IMR-90 (cell line): ENCODE measurements at regions not wholly inside any gene's neighbourhood (a gene's known extent, or its start where the extent isn't known, plus 50 kb on each side); places are given as distances from the start of the nearest gene placed in this dataset.

Experiments used
- ATAC-seq: fragments of 200-7000 bp; cut with Tn5 transposase; 2 replicates; pipeline ENCODE4 v1.9.1; 2020; ENCODE audit warnings: low read depth, mild to moderate bottlenecking, moderate library complexity
- BruUV-seq: library from RNA; stranded (reverse); fragments of 400-500 nt; replicated peaks from 2 replicates; lab custom pipeline; 2021; lab: Mats Ljungman, UMichigan
- CTCF ChIA-PET: fragments of 300-600 bp; formaldehyde crosslinking; extraction: SDS; loops from one replicate; lab custom pipeline; 2021; ENCODE audit warnings: antibody characterized with exemption; lab: Yijun Ruan, JAX
- POLR2A ChIA-PET: fragments of 300-600 bp; sonication (Branson Sonifier 250); formaldehyde crosslinking; loops from one replicate; lab custom pipeline; 2022; ENCODE audit warnings: antibody characterized with exemption; ENCODE audit not compliant: unreplicated experiment; lab: Charles Lee
- DNase-seq: peaks from one replicate; pipeline ENCODE4 v3.0.0; 2013
- H2AFZ ChIP-seq: replicated peaks from 2 replicates; pipeline ENCODE3; 2013; ENCODE audit warnings: low read length, mild to moderate bottlenecking; ENCODE audit not compliant: poor library complexity
- H2AK5ac ChIP-seq: 2 replicates; pipeline ENCODE4 v1.6.1; 2013; ENCODE audit warnings: low read depth, low read length, inconsistent platforms
- H2AK9ac ChIP-seq: replicated peaks from 2 replicates; pipeline ENCODE3; 2013; ENCODE audit warnings: mild to moderate bottlenecking, low read depth, low read length, moderate library complexity; ENCODE audit not compliant: poor library complexity
- H2BK120ac ChIP-seq: 2 replicates; pipeline ENCODE4 v1.6.1; 2013; ENCODE audit warnings: low read depth, low read length, inconsistent platforms
- H2BK15ac ChIP-seq: 3 replicates; pipeline ENCODE4 v1.6.1; 2013; ENCODE audit warnings: low read depth, low read length, inconsistent platforms
- H2BK20ac ChIP-seq: 2 replicates; pipeline ENCODE4 v1.6.1; 2013; ENCODE audit warnings: low read depth, mild to moderate bottlenecking, inconsistent platforms, low read length, moderate library complexity
- H2BK5ac ChIP-seq: 2 replicates; pipeline ENCODE4 v1.6.1; 2013; ENCODE audit warnings: mild to moderate bottlenecking, low read depth, low read length, inconsistent platforms; ENCODE audit not compliant: poor library complexity, severe bottlenecking
- H3K14ac ChIP-seq: replicated peaks from 2 replicates; pipeline ENCODE4 v1.6.1; 2013; ENCODE audit warnings: low read depth, low read length, inconsistent platforms
- H3K18ac ChIP-seq: 2 replicates; pipeline ENCODE4 v1.6.1; 2013; ENCODE audit warnings: low read depth, low read length, control low read depth
- H3K23ac ChIP-seq: 2 replicates; pipeline ENCODE4 v1.6.1; 2013; ENCODE audit warnings: low read depth, low read length, inconsistent platforms
- H3K27ac ChIP-seq: 2 replicates; pipeline ENCODE4 v1.5.1; 2013; ENCODE audit warnings: mild to moderate bottlenecking, control low read depth, low read length; ENCODE audit not compliant: insufficient read depth
- H3K27me3 ChIP-seq: 2 replicates; pipeline ENCODE4 v1.6.1; 2013; ENCODE audit warnings: low read length; ENCODE audit not compliant: control insufficient read depth, insufficient read depth
- H3K36me3 ChIP-seq: 2 replicates; pipeline ENCODE4 v1.6.1; 2013; ENCODE audit warnings: low read length, mixed read lengths; ENCODE audit not compliant: control insufficient read depth, insufficient read depth
- H3K4ac ChIP-seq: 2 replicates; pipeline ENCODE4 v1.6.1; 2013; ENCODE audit warnings: low read depth, low read length, inconsistent platforms
- H3K4me1 ChIP-seq: 2 replicates; pipeline ENCODE4 v1.6.1; 2013; ENCODE audit warnings: low read length, mixed read lengths; ENCODE audit not compliant: control insufficient read depth, insufficient read depth
- H3K4me2 ChIP-seq: 2 replicates; pipeline ENCODE4 v1.6.1; 2013; ENCODE audit warnings: low read depth, mild to moderate bottlenecking, control low read depth, low read length, moderate library complexity
- H3K4me3 ChIP-seq: 2 replicates; pipeline ENCODE4 v1.5.1; 2013; ENCODE audit warnings: low read depth, mild to moderate bottlenecking, control low read depth, low read length, moderate library complexity; ENCODE audit not compliant: insufficient read depth
- H3K56ac ChIP-seq: 2 replicates; pipeline ENCODE4 v1.6.1; 2013; ENCODE audit warnings: low read length, inconsistent platforms; ENCODE audit not compliant: insufficient read depth; ENCODE audit errors: extremely low read depth
- H3K79me1 ChIP-seq, 2 experiments: 2 replicates each; pipeline ENCODE4 v1.6.1; 2013; ENCODE audit warnings: low read length in 2 of 2, inconsistent platforms in 1 of 2, low read depth in 1 of 2
- H3K9ac ChIP-seq: 2 replicates; pipeline ENCODE4 v1.6.1; 2013; ENCODE audit warnings: low read depth, low read length, control low read depth
- H3K9me1 ChIP-seq: 2 replicates; pipeline ENCODE4 v1.6.1; 2013; ENCODE audit warnings: low read length, inconsistent platforms; ENCODE audit not compliant: insufficient read depth
- H3K9me3 ChIP-seq: 2 replicates; pipeline ENCODE4 v1.6.1; 2013; ENCODE audit warnings: low read length; ENCODE audit not compliant: control insufficient read depth, insufficient read depth
- H4K20me1 ChIP-seq: 2 replicates; pipeline ENCODE4 v1.6.1; 2013; ENCODE audit warnings: low read length, inconsistent platforms; ENCODE audit not compliant: insufficient read depth
- H4K5ac ChIP-seq: 2 replicates; pipeline ENCODE4 v1.6.1; 2013; ENCODE audit warnings: mild to moderate bottlenecking, low read depth, low read length, control low read depth
- H4K8ac ChIP-seq, 2 experiments: 2 replicates each; pipeline ENCODE4 v1.6.1; 2013; ENCODE audit warnings: low read depth in 2 of 2, low read length in 2 of 2, control low read depth in 1 of 2, inconsistent platforms in 1 of 2
- H4K91ac ChIP-seq: 2 replicates; pipeline ENCODE4 v1.6.1; 2013; ENCODE audit warnings: low read depth, low read length, inconsistent platforms; ENCODE audit not compliant: insufficient read depth
- BHLHE40 ChIP-seq: fragments of 150-350 bp; IDR thresholded peaks from 2 replicates; pipeline ENCODE4 v1.6.1; 2016; ENCODE audit warnings: mild to moderate bottlenecking, low read depth, low read length
- CEBPB ChIP-seq: IDR thresholded peaks from 2 replicates; pipeline ENCODE4 v1.6.1; 2012; ENCODE audit warnings: low read depth, low read length, improper control_type of control experiment
- CHD1 ChIP-seq: IDR thresholded peaks from 2 replicates; pipeline ENCODE4 v1.6.1; 2012; ENCODE audit warnings: low read depth, low read length, improper control_type of control experiment
- FOS ChIP-seq: fragments of 150-350 bp; IDR thresholded peaks from 2 replicates; pipeline ENCODE4 v1.6.1; 2016; ENCODE audit warnings: low read depth, low read length
- MAFK ChIP-seq: IDR thresholded peaks from 2 replicates; pipeline ENCODE4 v1.6.1; 2012; ENCODE audit warnings: low read depth, low read length, improper control_type of control experiment
- MAZ ChIP-seq: IDR thresholded peaks from 2 replicates; pipeline ENCODE4 v1.6.1; 2012; ENCODE audit warnings: low read depth, mild to moderate bottlenecking, low read length, improper control_type of control experiment, moderate library complexity, borderline replicate concordance
- MXI1 ChIP-seq: IDR thresholded peaks from 2 replicates; pipeline ENCODE4 v1.6.1; 2012; ENCODE audit warnings: low read depth, mild to moderate bottlenecking, low read length, moderate library complexity, borderline replicate concordance
- NFE2L2 ChIP-seq: fragments of 150-350 bp; IDR thresholded peaks from 2 replicates; pipeline ENCODE4 v1.6.1; 2016; ENCODE audit warnings: low read depth, mild to moderate bottlenecking, low read length
- POLR2A ChIP-seq: IDR thresholded peaks from 2 replicates; pipeline ENCODE4 v1.6.1; 2012; ENCODE audit warnings: mild to moderate bottlenecking, low read depth, low read length
- RCOR1 ChIP-seq: IDR thresholded peaks from 2 replicates; pipeline ENCODE4 v1.6.1; 2012; ENCODE audit warnings: mild to moderate bottlenecking, low read length, improper control_type of control experiment; ENCODE audit not compliant: insufficient replicate concordance
- RFX5 ChIP-seq: IDR thresholded peaks from 2 replicates; pipeline ENCODE4 v1.8.0; 2012; ENCODE audit warnings: low read depth, mild to moderate bottlenecking, low read length, moderate library complexity
- WGBS, 2 experiments: methylation state at CpG; one replicate each; pipeline versions ENCODE4 v1.1.5 to v1.1.7; 2013; ENCODE audit warnings: missing lambda C conversion rate in 2 of 2; ENCODE audit not compliant: insufficient read length in 1 of 2; ENCODE audit errors: extremely low coverage in 2 of 2; 5-methylcytosine and 5-hydroxymethylcytosine counted together
- dilution Hi-C: fragments of 300-500 bp; cut with HindIII; formaldehyde crosslinking; loops from one replicate; pipeline ENCODE4 v1.14.3; 2018; ENCODE audit warnings: low sequenced_read_pairs; ENCODE audit not compliant: unreplicated experiment
- in situ Hi-C: fragments of 300-500 bp; cut with MboI; formaldehyde crosslinking; loops from 3 replicates; pipeline ENCODE4 v1.14.3; 2019; ENCODE audit warnings: low sequenced_read_pairs, inconsistent platforms, mixed read lengths
- intact Hi-C: fragments of 100-400 bp; cut with micrococcal nuclease; formaldehyde crosslinking; loops from 2 replicates; pipeline ENCODE4 v1.10.0; 2022
- TF ChIP-seq, protein P1 (sequence below): fragments of 150-350 bp; IDR thresholded peaks from 2 replicates; pipeline ENCODE4 v1.6.1; 2016; ENCODE audit warnings: low read depth, mild to moderate bottlenecking, low read length, moderate library complexity, borderline replicate concordance
- TF ChIP-seq, protein P2 (sequence below): fragments of 150-350 bp; IDR thresholded peaks from 2 replicates; pipeline ENCODE4 v1.6.1; 2017; ENCODE audit warnings: mild to moderate bottlenecking, antibody characterized with exemption, low read length, low read depth

DNA sequence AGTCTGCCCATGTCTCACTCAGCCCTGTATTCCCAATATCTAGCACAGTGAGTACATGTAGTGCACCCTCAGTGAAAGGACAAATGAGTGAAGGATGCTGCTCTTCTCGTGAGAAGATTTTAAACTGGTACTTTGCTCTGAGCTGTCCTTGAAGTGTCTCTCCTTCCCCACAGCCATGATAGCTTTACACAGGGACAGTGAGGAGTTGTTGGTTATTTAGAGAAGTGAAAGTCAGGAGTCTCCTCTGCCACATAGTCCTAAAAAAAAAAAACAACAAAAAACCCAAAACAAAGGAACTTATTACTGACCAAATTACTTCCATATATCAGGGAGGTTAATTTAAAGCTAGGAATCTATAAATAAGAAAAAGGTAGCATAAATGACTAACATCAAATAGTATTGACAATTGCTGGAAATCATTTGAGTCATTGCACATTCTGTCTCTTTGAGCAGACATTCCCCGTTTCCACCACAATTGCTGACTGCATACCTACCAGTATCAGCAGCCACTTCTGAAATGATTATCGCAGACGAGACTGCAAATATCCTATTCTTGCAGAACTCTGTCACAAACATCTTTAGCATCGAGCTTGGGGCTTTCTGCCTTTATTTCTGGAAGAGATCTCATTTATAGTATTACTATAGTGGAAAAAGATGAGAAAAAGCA is 202.1 kb downstream of the PTEN start:
- H2AFZ ChIP-seq, result no peak overlapping the region
- no peak for ATAC-seq
- no TSS peak for BruUV-seq
- H4K20me1 ChIP-seq, result 0 out of 2 replicates have a peak, but pooled peaks cover 3% of the 10 kb centered on the region
- peak overlapping the region; percentile 63; the same call in 1 of the 2 replicates for H2BK120ac ChIP-seq
- intact Hi-C loops (no loop called here), in situ Hi-C loops (no loop called here), dilution Hi-C loops (no loop called here)
- 0 out of 2 replicates have a peak overlapping the region, but pooled peaks have one; percentile 16 for H3K23ac ChIP-seq
- H3K4me1 ChIP-seq, result peaks cover 27% of the 10 kb centered on the region
- peak overlapping the region; percentile 51; the same call in 1 of the 2 replicates for H3K18ac ChIP-seq
- TF ChIP-seq RCOR1 (no peak), BHLHE40 (no peak), POLR2A (no peak), RFX5 (no peak), MAFK (no peak), FOS (no peak), MAZ (no peak), CHD1 (no peak), MXI1 (no peak), NFE2L2 (no peak), CEBPB (no peak)
- TF ChIP-seq, protein P1, sequence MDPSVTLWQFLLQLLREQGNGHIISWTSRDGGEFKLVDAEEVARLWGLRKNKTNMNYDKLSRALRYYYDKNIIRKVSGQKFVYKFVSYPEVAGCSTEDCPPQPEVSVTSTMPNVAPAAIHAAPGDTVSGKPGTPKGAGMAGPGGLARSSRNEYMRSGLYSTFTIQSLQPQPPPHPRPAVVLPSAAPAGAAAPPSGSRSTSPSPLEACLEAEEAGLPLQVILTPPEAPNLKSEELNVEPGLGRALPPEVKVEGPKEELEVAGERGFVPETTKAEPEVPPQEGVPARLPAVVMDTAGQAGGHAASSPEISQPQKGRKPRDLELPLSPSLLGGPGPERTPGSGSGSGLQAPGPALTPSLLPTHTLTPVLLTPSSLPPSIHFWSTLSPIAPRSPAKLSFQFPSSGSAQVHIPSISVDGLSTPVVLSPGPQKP, result no peak
- TF ChIP-seq, protein P2, sequence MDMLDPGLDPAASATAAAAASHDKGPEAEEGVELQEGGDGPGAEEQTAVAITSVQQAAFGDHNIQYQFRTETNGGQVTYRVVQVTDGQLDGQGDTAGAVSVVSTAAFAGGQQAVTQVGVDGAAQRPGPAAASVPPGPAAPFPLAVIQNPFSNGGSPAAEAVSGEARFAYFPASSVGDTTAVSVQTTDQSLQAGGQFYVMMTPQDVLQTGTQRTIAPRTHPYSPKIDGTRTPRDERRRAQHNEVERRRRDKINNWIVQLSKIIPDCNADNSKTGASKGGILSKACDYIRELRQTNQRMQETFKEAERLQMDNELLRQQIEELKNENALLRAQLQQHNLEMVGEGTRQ, result no peak
- peak overlapping the region; percentile 58 for H3K4ac ChIP-seq
- DNase-seq, result no peak
- ChIA-PET CTCF (interaction anchor here (0.6 kb wide), 1 partner anchor 400 kb away, joined by 4 read pairs; no protein-coding TSS in a partner anchor), POLR2A (no interaction called here)
- H4K8ac ChIP-seq, result peak overlapping the region in 1 of 2 experiments; percentile 17; a peak in 2 of 4 replicates
- peak overlapping the region; percentile 57 for H3K14ac ChIP-seq
- H3K9ac ChIP-seq, result no peak overlapping the region
- H2BK15ac ChIP-seq, result peak overlapping the region; percentile 81; the same call in 2 of the 3 replicates
- H3K9me3 ChIP-seq, result no peaks in the 10 kb centered on the region
- H2BK5ac ChIP-seq, result no peak overlapping the region
- H3K79me1 ChIP-seq, result peaks cover 0 to 3% of the 10 kb centered on the region in 2 experiments; a peak in 1 of 4 replicates
- H3K4me3 ChIP-seq, result no peak overlapping the region
- H4K91ac ChIP-seq, result peak overlapping the region; percentile 27; the same call in 1 of the 2 replicates
- no peak overlapping the region for H3K56ac ChIP-seq
- no peaks in the 10 kb centered on the region for H3K27me3 ChIP-seq
- H3K9me1 ChIP-seq, result peaks cover 25% of the 10 kb centered on the region
- H4K5ac ChIP-seq, result peak overlapping the region; percentile 30
- peak overlapping the region; percentile 59 for H2BK20ac ChIP-seq
- no peak overlapping the region for H3K4me2 ChIP-seq
- H2AK5ac ChIP-seq, result peak overlapping the region; percentile 79; the same call in 1 of the 2 replicates
- H3K36me3 ChIP-seq, result no peaks in the 10 kb centered on the region
- H2AK9ac ChIP-seq, result no peak overlapping the region
- no peak overlapping the region; the same call in 1 of the 2 replicates for H3K27ac ChIP-seq
- no CpG with 5 or more reads among the region's 5 CpGs for whole genome bisulfite sequencing, 2 experiments
